ENCODE measurements at regions not wholly inside any gene's neighbourhood (a gene's known extent, or its start where the extent isn't known, plus 50 kb on each side); places are given as distances from the start of the nearest gene placed in this dataset.
"Not testable (repeated sequence)": the region's sequence is repeated elsewhere in the genome, so short reads cannot be mapped to it uniquely, and the experiment has no call there.

DNA sequence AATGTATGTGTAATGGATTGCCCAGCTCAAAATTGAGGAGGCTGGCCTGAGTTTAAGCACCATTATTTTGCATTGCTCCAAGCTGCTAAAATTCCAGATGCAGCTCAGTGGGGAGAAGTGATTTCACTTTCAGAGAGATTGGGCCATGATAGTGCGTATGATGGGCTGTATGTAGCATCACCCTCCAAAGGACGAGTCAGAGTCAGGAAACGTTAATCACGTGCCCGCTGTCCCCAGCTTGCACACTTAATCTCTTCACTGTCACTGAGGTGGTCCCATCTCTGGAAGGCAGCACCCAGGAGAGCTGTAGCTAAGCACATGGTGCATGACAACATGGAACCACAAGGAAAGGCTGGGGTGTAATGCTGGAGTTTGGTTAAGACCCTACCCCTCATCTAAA is 337.4 kb downstream of the ANAPC1 start:
- DNase-seq, result not testable (repeated sequence)

DNA sequence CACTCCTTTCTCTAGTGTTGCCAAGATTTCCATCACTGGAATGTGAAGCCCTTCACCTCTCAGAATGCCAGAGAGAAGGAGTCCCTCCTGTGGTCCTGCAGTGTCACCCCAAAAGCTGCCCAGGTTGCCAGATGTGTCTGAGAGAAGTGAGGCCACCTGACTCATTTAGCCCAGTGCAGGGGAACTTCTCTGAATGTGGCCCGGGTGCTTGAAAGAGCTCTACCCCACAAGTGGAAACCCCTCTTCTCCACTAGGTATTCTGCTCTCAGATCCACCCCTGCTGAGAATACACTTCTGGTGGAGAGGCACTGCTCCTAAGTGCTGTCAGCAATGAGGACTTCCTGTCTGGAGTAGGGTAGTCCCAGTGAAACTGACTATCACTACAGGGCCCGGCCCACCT is 334.8 kb downstream of the ANAPC1 start:
- DNase-seq, result not testable (repeated sequence)

DNA sequence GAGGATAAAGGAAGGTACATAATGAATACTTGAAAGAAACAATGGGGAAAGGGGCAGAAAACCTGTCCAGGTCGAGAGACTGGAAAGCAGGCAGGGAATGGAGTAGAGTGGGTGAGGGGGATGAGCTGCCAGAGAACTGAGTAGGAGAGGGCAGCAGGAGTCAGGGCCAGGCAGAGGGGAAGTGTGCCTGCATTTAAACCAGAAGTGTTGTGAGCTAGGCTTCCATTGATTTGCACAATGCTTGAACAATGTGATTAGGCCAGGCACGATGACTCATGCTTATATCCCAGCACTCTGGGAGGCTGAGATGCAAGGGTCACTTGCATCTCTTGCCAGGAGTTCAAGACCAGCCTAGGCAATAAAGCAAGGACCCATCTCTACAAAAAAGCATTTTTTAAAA is 332.6 kb downstream of the ANAPC1 start:
- DNase-seq, result not testable (repeated sequence)

DNA sequence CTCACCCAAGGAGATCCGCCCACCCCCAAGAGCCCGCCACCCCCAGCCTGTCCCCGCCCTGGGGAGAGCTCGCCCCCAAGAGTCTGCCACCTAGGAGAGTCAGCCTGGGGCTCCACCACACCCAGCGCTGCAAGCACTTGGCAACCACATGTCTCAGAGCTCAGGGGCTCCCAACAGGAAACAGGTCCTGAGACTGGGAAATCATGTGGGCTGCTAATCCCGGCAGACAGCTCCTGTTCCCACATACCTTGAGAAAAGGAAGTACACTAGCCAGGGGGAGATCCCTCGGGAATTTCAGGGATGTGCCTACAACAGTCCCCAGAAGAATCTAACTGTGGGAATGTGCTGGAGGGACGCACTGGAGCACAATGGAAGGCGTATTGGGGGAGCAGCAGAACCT is 331.4 kb downstream of the ANAPC1 start:
- DNase-seq, result not testable (repeated sequence)

DNA sequence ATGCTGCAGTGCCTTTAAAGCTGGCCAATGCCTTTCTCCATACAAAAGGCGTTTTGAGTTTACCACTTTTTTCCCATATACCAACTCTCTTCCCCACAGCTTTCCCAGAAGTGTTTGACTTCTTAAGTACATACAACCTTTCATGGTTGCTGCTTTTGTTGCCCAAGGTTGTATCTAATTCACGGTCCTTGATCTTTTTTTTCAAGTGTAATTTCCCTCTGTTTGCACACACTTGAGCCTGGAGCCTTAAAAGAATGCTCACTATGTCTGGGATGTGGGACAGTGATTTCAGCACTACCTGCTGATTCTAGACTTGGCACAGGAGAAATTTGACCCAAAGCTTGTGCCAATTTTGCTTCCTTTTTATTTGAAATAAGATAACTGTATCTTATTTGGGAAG is 324.7 kb downstream of the ANAPC1 start:
- DNase-seq, result not testable (repeated sequence)

DNA sequence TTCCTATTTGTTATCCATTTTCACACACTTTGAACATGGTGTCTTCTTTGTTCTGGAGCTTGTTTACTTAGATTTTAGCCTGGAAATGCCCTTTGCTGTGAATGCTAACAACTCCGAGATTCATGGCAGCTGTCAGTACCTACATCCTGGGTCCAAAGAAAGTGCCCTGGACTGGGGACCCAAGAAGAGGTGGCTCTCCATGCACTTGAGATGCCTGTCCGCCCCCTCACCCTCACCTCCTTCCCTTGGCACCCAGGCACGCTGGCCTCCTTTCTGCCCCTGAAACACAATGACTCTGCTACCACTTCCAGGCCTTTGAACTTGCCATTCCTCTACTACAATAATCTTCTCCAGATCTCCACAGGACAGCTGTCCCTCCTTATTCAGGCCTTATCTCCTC is 324.2 kb downstream of the ANAPC1 start:
- DNase-seq, result not testable (repeated sequence)

DNA sequence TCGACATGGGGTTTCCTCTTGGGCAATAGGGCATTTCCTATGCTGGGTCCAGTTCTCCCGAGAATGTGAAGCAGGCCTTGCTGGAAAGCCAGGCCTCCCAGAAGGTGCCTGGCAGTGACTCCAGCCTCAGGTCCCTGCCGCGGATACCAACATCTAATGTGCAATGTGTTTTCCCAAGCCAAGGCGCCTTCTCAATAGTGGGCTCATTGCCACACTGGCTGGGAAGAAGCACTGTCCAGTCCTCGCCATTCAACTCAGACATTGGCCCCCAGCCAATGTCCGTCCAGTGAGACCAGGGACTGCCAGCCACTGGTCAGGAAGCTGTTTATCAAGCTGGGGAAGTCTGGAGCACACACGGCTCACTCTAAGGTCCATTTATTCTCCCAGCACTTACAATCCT is 317.9 kb downstream of the ANAPC1 start:
- DNase-seq, result not testable (repeated sequence)

DNA sequence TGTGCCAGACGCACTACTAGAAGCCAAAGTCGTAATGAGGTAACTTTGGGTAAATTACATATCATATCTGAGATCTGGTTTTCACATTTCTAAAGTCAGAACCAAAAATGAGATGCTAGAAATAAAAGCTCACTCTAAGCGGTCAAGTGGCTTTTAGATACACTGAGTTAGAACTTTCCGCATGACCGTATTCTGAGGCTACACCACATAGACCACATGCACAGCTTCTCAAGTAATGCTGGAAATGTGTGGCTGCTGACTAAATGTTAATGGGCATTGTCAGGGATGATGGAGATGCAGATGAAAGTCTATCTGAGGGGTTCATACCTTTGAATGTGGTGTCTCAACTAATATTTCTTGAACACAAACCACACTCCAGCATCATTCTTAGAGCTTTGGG is 316.8 kb downstream of the ANAPC1 start:
- not testable (repeated sequence) for DNase-seq

DNA sequence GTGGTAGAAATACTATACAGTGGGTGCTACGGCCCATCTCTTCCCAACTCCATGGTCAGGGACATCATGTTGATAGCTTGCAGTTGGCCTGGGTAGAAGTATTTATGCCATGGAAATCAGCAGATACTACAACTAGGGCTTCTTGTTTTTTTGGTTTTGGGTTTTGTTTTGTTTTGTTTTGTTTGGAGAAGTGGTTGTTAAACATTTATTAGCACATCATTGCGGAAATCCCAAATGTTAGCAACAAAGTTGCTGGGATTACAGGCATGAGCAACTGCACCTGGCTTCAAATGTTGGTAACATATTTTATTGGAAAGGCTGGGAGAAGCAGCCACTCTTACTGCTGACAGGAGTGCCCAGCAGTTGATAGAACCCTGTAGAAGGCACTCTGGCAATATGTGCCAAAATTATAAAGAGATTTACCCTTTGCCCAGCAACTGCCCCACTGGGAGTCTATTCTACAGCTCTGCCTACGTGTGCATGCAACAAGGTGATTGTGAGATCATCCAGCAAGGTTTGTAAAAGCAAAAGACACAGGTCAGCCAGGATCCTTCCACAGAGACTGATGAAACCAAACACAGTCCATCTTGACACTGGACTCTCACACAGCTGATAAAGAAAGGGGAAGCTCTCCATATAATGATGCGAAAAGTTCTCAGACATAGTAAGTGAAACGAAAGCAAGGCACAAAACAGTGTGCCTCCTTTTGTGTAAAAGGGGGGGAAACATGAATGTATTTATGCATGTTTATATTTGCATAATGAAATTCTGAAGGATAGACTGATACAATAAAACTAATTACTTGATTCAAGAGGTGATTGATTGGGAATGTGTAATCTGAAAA is 314.4 kb downstream of the ANAPC1 start:
- not testable (repeated sequence) for DNase-seq

DNA sequence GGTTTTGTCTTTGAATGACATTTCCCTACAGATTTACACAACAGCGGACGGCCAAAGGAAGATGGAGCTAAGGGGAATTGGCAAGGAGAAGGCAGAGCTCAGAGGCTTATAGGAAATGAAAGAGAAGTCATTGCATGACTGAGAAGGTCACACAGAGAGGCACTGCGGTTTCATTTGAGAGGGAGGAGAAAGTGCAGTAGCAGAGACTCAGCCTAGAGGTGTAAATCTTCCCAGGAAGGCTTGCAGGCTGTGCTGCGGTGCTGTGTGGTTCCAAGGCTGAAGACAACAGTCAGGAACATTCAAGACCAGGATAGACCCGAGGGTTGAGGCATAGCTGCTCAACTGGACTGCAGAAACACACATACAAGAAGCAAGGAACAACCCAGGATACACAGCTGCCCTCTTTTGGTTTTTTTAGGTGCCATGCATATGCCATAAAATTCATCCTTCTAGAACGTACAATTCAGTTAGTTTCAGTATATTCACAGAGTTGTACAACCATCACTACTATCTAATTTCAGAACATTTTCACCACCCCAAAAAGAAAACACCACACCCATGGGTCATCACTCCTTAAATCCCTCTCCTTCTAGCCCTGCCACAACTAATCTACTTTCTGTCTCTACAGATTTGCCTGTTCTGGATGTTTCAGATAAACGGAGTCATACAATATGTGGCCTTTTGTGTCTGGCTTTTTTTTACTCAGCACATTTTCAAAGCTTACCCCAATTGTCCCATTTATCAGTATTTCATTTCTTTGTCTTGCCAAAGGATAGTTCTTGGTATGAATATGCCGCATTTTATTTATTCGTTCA is 313.5 kb downstream of the ANAPC1 start:
- DNase-seq, result not testable (repeated sequence)

DNA sequence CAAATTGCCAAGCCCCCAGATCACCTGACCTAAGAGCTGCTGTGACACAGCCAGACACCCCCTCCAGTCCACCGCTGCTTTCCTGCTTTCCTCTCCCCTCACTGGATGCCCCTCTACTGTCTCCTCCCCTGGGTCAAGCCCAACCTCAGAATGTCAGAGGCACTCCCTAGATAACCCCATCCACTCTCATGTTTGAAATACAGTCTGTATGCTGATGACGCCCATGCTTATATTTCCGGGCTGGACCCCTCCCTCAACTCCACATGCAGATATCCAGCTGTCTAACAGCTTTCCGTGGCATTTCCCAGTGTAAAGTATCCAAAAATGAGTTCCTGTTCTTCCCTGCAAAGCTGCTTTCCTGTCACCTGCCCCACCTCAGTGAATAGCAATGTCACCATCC is 309.2 kb downstream of the ANAPC1 start:
- DNase-seq, result not testable (repeated sequence)

DNA sequence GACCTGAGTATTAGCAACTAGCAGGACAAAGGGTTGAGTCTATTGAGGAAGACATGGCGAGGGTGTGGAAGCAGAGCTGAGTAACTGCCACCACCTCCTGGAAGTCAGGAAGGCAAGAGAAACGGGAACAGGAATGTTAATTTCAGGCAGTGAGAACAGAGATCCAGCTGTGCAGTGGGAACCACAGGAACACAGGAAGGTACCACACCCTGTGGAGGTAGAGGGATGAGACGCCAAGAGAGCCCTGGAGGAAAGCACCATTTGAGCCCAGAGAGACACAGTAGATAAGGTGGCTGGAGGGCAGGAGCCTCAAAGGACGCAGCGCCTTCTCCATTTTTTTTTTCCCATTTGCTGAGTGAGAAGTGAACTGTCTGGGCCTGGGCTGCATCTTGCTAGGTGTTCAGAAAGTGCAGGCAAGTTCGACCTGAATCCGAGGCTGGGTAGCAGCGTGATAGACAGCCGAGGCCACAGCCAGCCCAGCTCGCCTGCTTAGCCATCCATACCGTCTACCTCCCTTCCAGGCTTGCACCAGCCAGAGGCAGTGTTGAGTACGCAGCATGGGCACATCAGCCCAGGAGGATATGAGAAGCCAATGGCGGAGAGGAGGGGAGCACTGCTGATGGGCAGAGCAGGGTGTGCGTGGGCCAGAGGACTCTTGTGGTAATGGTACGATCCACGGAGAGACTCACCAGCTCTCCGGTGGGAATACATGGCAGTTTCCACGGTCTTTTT is 306.7 kb downstream of the ANAPC1 start:
- not testable (repeated sequence) for DNase-seq

DNA sequence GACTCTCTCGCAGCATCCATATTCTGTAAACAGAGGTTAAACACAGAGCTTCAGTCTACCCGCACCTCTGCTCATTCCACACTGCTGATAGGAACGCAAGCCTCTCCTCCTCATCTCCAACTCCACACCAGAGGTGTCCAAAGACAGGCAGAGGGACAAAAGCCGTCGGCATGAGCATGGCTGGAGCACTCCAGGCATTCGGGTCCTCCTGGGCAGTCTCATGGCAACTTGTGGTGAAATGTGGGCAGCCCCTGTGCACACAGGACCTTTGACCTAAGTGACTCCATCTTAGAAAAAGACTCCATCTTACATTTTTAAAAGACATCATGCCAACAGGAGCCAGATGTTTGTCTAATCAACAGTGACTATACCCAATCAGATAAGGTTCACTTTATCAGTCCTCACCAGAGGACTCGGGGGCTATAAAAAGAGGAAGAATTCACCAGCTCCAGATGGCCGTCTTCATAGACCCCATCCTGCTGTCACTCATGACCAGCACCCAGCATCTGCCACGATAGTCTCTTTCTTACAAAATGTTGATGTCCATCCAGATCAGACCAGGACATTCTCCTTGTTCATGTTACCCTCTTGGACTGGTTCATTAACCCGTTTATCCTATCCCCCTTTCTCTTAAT is 304.4 kb downstream of the ANAPC1 start:
- not testable (repeated sequence) for DNase-seq

DNA sequence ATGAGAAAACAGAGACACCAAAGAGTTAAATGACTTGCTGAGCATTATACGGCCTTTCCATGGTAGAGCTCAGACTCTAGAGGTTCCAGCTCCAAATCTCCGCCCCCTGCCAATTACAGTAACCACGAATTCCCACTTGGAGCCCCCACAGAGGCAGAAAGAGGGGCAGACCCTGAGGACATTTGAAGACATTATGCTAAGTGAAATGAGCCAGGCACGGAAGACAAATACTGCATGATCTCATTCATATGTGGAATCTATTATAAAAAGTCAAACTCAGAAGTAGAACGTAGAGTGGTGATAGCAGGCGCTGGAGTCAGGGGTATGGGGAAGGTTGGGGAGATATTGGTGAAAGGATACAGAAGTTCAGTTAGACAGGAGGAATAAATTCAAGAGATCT is 303.4 kb downstream of the ANAPC1 start:
- DNase-seq, result not testable (repeated sequence)

DNA sequence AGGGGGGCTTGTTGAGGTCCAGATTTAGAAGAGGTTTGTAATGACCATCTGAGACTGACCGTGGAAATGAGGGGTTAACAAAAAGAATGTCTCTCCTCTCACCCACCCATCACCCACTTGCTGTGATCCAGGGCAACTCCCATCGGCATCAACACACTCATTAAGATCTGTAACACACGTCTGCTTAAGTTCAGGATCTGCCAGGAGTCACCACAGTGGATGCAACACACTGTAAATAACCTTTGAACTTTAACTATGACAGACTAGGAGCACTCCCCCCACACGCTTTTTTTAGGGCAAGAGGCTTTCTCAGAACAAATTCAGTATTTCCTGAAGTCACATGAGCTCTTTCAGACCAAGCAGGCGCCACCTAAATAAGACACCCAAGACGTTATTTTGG is 301.9 kb downstream of the ANAPC1 start:
- not testable (repeated sequence) for DNase-seq

DNA sequence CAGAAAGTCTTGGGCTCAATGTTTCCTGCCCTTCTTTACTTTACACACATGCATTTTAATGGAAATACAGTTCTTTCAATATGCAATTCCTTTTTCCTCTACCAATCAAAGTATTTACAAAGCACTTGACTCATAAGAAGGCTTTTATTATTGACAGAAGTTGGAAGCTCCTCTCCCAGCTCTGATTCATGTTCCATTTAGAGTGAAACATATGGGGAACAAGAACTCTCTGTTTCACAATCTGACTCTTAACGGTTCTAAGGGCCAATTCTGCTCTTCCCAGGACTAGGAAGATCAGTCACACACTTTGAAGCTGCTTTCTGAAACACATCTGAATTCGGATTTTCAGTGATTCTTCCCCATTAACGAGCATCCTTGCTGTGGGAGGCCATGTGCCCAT is 300.5 kb downstream of the ANAPC1 start:
- DNase-seq, result not testable (repeated sequence)

DNA sequence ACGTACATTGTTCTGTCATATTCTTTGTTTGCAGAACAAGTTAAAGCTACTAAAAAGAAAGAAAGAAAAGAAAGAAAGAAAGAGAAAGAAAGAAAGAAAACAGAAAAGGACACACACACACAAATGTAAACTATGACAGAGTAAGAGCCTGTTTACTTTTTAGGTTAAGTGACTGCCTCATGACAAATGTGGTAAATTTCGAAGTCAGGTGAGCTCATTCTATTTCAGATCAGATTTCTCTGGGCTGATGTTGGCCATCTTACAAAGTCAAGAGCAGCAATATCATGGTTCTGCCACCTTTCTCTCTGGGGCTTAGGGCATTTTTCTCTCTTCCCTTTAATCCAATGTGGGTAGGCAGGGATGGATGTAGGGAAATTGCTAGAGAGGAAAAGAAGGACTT is 299.5 kb downstream of the ANAPC1 start:
- DNase-seq, result not testable (repeated sequence)

DNA sequence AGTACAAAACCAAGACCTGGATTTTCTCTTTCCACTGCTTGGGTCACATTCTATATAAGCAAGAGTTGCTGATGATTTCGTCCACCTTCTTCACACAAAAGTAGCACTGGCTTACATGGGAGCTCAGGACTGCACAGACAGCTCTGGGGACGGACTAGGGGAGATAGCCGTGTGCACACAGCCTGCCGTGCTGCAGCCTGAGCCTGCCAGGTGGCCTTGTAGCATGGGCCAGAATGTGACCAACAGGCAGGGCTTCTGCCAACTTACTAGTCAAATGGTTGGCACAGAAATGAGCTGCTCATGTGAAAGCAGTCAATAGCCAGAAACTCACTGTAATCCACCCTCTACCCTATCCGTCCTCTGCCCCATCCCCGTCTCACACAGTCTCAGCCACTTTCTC is 299.0 kb downstream of the ANAPC1 start:
- not testable (repeated sequence) for DNase-seq

DNA sequence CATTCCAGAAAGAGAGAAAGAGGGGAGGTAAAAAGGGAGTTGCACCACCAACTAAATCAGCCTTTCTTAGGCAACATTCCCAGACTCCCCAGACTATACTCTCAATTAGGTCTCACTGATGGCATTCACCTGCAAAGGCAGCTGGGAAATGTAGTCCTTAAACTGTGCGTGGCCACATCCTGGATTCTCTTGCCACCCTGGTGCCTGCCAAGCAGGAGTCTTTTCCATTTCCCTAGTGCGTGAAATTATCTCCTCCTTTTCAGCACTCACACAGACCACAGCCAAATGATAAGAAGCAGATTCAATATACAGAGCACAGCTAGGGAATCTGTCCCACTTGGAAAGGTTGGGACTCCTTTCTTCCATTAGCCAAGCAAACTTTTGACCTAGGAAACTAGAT is 298.0 kb downstream of the ANAPC1 start:
- not testable (repeated sequence) for DNase-seq

DNA sequence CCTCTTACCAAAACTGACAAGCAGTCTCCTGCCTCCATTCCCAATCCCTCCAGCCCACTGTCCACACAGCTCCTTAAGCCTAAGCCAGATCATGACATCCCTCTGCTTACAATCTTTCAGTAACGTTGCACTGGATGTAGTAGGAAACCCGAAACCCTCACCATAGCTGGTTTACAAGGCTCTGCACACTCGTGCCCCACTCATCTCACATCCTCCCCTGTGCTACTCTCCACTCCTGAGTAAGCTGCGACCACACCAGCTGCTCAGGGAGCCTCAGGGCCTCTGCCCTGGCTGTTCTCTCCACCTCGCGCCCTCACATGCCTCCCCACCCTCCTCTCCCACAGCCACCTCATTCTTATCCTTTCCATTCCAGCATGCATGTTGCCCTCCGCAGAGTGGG is 288.9 kb downstream of the ANAPC1 start:
- not testable (repeated sequence) for DNase-seq

DNA sequence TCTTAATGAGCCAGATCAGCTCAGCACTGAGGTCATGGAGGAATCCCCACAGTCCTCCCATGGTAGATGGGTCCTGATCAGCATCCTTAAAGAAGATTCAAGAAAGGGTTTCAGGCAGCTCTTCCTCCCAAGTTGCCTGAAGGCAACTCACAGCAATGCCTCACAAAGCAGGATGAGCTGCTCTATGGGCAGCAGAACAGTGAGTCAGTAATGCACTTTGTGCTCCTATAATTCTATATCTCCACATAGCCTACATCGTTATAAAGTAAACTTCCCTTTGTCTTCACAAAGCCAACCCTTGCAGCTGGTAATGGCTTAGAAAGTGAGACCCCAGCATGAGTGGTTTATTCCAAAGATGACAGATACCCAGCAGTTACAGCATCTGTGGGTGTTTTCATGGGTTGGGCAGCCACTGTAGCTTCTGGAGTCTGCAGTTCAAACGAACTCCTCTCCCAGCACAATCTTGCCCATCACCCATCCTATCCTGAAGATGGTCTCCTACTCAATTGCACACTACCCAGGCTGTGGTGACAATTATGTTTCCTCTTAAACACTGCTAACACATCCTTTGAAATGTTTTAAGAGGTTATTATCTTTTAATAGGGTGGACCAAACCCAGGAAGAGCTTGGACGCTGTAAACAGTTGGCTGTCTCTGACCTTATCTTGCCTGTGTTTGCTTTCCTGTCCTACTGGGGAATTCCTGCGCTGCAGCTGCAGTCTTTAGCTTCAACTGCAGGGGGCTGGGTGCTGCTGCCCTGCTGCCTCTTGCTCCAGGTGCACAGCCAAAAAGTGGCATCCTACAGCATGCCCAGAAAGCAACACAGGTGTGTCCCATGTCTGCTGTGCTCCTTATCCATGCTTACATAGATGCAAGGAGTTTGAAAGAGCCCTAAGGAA is 286.9 kb downstream of the ANAPC1 start:
- not testable (repeated sequence) for DNase-seq

DNA sequence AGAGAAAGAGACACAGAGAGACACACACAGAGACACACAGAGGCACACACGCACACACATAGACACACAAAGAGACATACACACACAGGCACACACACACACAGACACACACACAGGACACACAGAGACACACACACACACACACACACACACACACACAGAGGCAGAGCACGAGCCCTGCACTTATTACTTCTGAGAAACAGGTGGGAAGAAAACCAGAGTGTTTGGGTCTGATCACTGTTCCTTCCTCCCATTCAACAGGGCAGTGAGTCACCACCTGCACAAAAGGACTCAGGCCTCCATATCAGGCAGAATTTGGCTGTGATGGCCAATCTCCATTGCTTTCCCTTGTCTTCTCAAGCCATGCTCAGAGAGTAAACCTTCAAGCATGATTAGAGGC is 285.0 kb downstream of the ANAPC1 start:
- not testable (repeated sequence) for DNase-seq

All from fibroblast of skin of right biceps (primary cell).